Stimulated activated naive CD4-positive, alpha-beta T cell (primary cell): ENCODE measurements at regions not wholly inside any gene's neighbourhood (a gene's known extent, or its start where the extent isn't known, plus 50 kb on each side); places are given as distances from the start of the nearest gene placed in this dataset.
A peak's percentile ranks its signal among the peaks of the same experiment; 100 is the strongest.
"Not testable (repeated sequence)": the region's sequence is repeated elsewhere in the genome, so short reads cannot be mapped to it uniquely, and the experiment has no call there.

Experiments
- DNase-seq, 6 experiments: peaks; one replicate each; lab custom pipeline; 2025; lab: John Stamatoyannopoulos, UW

- DNase-seq: no peak
Measured at GRCh38 chr6:165008971-165009370, 300.4 kb downstream of the C6orf118 start.

- DNase-seq: no peak
Measured at GRCh38 chr6:165002866-165003265, 306.5 kb downstream of the C6orf118 start.

- DNase-seq: no peak
Measured at GRCh38 chr6:165002358-165002757, 307.0 kb downstream of the C6orf118 start.

- no peak for DNase-seq
Measured at GRCh38 chr6:165001502-165002157, 307.8 kb downstream of the C6orf118 start.

GRCh38 chr6:164998297-164998696 lies 311.1 kb downstream of the C6orf118 start:
- DNase-seq: no peak

GRCh38 chr6:164996838-164997237 lies 312.6 kb downstream of the C6orf118 start:
- no peak for DNase-seq

GRCh38 chr6:164991573-164991972 lies 317.8 kb downstream of the C6orf118 start:
- DNase-seq: no peak

GRCh38 chr6:164990901-164991300 lies 318.5 kb downstream of the C6orf118 start:
- DNase-seq: no peak

- no peak for DNase-seq
Measured at GRCh38 chr6:164982389-164982788, 327.0 kb downstream of the C6orf118 start.

- no peak for DNase-seq
Measured at GRCh38 chr6:164967102-164967501, 342.3 kb downstream of the C6orf118 start.

GRCh38 chr6:164962805-164963204 lies 346.6 kb downstream of the C6orf118 start:
- no peak for DNase-seq

- no peak for DNase-seq
Measured at GRCh38 chr6:164947164-164947563, 362.2 kb downstream of the C6orf118 start.

- DNase-seq: no peak
Measured at GRCh38 chr6:164942271-164942670, 367.1 kb downstream of the C6orf118 start.

GRCh38 chr6:164933238-164933794 lies 376.1 kb downstream of the C6orf118 start:
- DNase-seq: not testable (repeated sequence)

- no peak for DNase-seq
Measured at GRCh38 chr6:164929408-164929977, 379.9 kb downstream of the C6orf118 start.

- DNase-seq: no peak
Measured at GRCh38 chr6:164928728-164929407, 380.5 kb downstream of the C6orf118 start.

- no peak for DNase-seq
Measured at GRCh38 chr6:164928057-164928727, 381.2 kb downstream of the C6orf118 start.

GRCh38 chr6:164927288-164928056 lies 381.9 kb downstream of the C6orf118 start:
- peak; percentile 4 to 44 (median 20) for DNase-seq

- no peak for DNase-seq
Measured at GRCh38 chr6:164926686-164927085, 382.7 kb downstream of the C6orf118 start.

- DNase-seq: no peak
Measured at GRCh38 chr6:164925681-164926530, 383.5 kb downstream of the C6orf118 start.

- DNase-seq: no peak
Measured at GRCh38 chr6:164924674-164925073, 384.7 kb downstream of the C6orf118 start.
